ENCODE measurements at regions not wholly inside any gene's neighbourhood (a gene's known extent, or its start where the extent isn't known, plus 50 kb on each side); places are given as distances from the start of the nearest gene placed in this dataset.

DNA sequence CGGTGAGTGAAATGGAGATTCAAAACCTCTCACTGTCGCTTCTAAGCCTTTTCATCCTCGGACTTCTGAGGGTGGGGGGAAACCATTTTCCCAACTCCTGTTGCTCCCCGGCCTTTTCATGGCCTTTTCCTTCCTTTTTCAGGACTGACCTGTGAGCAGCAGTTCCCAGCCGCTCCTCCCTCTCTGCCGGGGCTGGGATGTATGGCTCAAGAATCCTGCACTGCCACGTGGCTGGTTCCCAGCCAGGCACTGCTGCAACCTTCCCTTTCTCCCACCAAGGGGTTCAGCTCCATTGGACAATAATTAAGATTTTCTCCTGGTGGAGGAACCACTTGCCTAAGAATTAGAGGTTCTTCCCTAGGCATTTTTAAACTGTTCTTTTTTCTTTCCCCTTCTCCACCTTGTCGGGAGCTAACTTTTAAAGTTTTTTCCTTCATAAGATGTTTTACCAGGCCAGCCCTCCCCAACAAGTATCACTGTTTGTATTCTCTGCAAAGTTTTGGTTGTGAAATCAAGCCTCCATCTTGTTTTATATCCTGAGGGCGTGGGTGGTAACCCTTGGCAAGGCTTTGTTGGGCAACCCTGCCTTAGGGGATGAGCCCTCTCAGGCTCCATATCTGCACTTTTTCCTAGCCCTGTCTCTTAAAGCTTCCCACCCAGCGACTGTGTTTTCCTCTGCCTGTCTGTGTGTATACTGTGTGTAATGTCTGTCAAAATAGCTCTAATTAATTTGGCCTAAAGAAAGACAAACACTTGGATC lies 1166.6 kb upstream of the ADGRL2 start:
- Histone ChIP-seq H3K4me1 (no peaks in the 10 kb centered on the region), H3K36me3 (no peaks in the 10 kb centered on the region), H3K27ac (replicated peaks) (no peak overlapping the region), H3K27me3 (ENCODE audit: low read depth) (no peaks in the 10 kb centered on the region), H3K4me3 (no peak overlapping the region), H3K9me3 (replicated peaks) (no peaks in the 10 kb centered on the region)
- intact Hi-C loops (cut with micrococcal nuclease) = no loop called here
- TF ChIP-seq, protein P1, sequence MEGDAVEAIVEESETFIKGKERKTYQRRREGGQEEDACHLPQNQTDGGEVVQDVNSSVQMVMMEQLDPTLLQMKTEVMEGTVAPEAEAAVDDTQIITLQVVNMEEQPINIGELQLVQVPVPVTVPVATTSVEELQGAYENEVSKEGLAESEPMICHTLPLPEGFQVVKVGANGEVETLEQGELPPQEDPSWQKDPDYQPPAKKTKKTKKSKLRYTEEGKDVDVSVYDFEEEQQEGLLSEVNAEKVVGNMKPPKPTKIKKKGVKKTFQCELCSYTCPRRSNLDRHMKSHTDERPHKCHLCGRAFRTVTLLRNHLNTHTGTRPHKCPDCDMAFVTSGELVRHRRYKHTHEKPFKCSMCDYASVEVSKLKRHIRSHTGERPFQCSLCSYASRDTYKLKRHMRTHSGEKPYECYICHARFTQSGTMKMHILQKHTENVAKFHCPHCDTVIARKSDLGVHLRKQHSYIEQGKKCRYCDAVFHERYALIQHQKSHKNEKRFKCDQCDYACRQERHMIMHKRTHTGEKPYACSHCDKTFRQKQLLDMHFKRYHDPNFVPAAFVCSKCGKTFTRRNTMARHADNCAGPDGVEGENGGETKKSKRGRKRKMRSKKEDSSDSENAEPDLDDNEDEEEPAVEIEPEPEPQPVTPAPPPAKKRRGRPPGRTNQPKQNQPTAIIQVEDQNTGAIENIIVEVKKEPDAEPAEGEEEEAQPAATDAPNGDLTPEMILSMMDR (IDR thresholded peaks at IDR 0.05; ENCODE audit: borderline replicate concordance) = no peak
- no peak for DNase-seq

DNA sequence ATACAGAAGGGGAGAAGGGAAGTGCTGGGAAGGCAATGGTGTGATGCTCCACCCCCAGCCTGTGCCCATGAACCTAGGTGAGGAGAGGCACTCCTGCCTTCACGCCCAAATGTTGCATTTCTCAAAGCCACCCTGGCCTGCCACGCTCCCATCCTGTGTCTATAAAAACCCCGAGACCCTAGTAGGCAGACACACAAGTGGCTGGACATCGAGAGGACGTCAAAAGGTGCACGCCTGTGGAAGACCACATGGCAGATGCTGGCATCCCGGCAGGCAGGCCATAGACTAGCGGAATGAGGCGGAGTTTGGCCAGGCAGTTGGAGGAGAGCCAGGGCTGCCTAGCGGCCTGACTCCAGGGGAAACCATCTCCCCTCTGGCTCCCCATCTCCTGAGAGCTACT lies 1168.5 kb upstream of the ADGRL2 start:
- Histone ChIP-seq H3K4me3 (no peak overlapping the region), H3K27ac (replicated peaks) (no peak overlapping the region), H3K36me3 (no peaks in the 10 kb centered on the region), H3K9me3 (replicated peaks) (no peaks in the 10 kb centered on the region), H3K4me1 (no peaks in the 10 kb centered on the region), H3K27me3 (ENCODE audit: low read depth) (no peaks in the 10 kb centered on the region)
- intact Hi-C loops (cut with micrococcal nuclease) = no loop called here
- DNase-seq = no peak
- TF ChIP-seq, protein P1 (IDR thresholded peaks at IDR 0.05; ENCODE audit: borderline replicate concordance) = no peak

DNA sequence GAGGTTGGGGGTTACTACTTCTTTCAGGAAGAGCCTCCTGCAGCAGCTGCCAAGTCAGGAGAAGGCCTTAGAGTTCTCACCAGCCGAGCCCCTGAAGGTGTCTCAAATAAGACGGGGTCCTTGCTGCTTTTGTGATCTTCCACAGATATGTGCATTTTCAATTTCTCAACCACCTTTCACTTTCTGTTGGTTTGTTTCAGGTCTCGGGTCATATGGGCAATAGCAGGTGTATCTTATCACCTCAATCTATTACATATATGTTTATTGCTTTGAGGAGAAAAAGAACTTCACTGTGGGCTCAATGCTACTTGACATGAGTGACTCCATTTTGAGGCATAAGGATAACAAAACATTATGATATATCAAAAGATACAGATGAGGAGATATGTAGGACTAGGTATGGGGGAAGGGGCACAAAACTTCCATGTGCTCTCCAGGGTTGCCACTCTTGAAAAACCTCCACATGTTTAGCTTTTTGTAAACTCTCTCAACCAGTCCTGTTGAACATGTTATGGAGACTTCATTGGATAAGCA lies 1171.4 kb upstream of the ADGRL2 start:
- no peak overlapping the region for H3K27ac ChIP-seq (replicated peaks)
- intact Hi-C loops (cut with micrococcal nuclease) = no loop called here
- no peaks in the 10 kb centered on the region for H3K9me3 ChIP-seq (replicated peaks)
- TF ChIP-seq, protein P1 (IDR thresholded peaks at IDR 0.05; ENCODE audit: borderline replicate concordance) = no peak
- no peak overlapping the region for H3K4me3 ChIP-seq
- no peak for DNase-seq
- H3K36me3 ChIP-seq = no peaks in the 10 kb centered on the region
- no peaks in the 10 kb centered on the region for H3K27me3 ChIP-seq (ENCODE audit: low read depth)
- H3K4me1 ChIP-seq = no peaks in the 10 kb centered on the region

DNA sequence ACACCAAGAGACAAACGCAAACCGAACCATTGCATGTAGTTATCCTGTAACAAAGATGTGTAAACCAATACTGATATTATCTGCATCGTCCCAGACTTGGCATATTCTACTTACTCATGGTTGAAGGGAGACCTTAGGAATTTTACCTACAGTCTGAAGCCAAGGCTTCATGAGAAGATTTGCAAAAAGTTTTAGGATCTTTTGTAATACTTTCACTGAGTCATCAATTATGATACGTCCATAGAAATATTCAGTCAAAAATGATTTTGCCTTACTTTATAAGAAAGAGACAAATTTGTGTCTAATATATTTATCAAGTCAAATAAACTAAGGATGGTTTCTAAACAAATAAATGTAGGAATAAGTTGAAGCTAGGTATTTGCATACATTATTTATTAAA lies 1176.1 kb upstream of the ADGRL2 start:
- TF ChIP-seq, protein P1 (IDR thresholded peaks at IDR 0.05; ENCODE audit: borderline replicate concordance) = no peak
- intact Hi-C loops (cut with micrococcal nuclease) = no loop called here
- H3K27me3 ChIP-seq (ENCODE audit: low read depth) = no peaks in the 10 kb centered on the region
- no peak for DNase-seq
- H3K36me3 ChIP-seq = no peaks in the 10 kb centered on the region
- no peak overlapping the region for H3K27ac ChIP-seq (replicated peaks)
- H3K4me1 ChIP-seq = no peaks in the 10 kb centered on the region
- H3K9me3 ChIP-seq (replicated peaks) = no peaks in the 10 kb centered on the region
- H3K4me3 ChIP-seq = no peak overlapping the region

DNA sequence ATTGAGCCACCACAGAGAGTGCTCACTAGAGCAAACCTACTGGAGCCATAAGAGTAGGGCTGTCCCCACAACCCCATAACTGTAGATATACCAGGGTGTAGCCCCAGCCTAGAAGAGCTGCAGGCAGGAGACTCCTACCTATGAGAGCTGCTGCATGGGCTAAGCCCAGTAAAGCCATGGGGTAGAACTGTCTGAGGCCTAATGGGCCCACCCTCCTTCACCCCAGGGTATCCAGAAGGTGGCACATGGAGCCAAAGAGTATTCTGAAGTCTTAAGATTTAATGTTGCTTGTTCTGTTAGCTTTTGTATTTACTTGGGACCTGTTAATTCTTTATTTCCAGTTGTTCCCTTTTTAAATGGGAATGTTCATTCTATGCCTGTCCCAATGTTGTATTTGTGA lies 1193.7 kb upstream of the ADGRL2 start:
- H3K27me3 ChIP-seq (ENCODE audit: low read depth) = no peaks in the 10 kb centered on the region
- no peak overlapping the region for H3K27ac ChIP-seq (replicated peaks)
- intact Hi-C loops (cut with micrococcal nuclease) = no loop called here
- DNase-seq = no peak
- H3K4me1 ChIP-seq = no peaks in the 10 kb centered on the region
- H3K36me3 ChIP-seq = no peaks in the 10 kb centered on the region
- TF ChIP-seq, protein P1 (IDR thresholded peaks at IDR 0.05; ENCODE audit: borderline replicate concordance) = no peak
- peaks cover 4% of the 10 kb centered on the region for H3K9me3 ChIP-seq (replicated peaks)
- no peak overlapping the region for H3K4me3 ChIP-seq
